ENCODE measurements at regions not wholly inside any gene's neighbourhood (a gene's known extent, or its start where the extent isn't known, plus 50 kb on each side); places are given as distances from the start of the nearest gene placed in this dataset.

DNA sequence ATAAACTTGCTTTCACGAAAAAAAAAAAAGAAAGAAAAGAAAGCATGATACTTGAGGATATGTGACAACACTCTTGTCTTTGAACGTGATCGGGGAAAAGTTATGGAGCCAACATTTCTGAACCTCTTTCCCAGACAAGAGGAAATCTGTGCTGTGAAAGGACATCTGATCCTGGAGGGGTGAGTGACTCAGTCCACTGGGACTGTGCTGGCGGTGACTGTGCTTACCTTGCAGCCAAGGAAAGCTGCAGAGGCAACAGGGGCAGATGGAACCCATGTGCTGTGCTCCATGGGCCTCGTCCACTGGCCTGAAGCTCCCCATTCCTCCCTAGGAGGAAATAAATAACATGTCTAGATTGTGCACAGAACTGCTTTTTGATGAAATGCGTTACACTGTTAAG lies 116.5 kb upstream of the RAB11FIP2 start (continued):
- TF ChIP-seq RARB (CRISPR knock-in tag; IDR thresholded peaks at IDR 0.05) = no peak

DNA sequence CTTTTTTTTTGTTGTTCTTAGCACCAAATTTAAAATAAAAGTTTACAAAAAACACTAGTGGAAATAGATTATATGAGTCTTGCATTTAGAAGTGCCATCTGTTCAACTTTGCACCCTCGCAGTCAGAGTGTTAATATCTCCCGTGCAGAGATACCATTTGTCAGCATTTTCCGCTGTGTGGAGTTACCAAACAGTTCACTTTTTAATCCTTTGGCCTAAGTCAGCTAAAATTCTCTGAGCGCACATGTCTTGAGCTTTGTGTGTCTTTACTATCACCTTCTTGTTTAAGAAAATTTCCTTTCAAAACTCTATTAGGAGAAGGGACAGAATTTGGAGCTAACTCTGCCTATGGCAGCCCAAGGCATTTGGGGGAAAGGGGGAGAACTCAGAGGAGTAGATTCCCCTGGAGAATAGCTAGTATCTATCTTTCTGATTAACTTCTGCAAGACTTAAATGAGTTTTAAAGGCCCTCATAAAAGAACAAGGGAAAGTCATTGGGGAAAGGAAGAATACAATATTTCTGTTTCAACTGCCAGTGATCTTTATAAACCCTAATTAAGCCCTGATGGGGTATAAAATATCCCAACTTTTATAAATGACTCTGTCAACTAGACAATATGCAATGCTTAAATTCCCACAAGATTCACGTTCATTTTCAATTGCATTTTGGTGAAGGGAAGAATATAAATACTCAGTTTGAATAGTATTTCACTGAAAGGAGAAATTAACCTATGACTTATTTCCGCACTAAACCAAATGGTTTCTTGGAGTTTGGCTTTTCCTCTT lies 114.9 kb upstream of the RAB11FIP2 start:
- H3K4me3 ChIP-seq = no peak overlapping the region
- H3K9me3 ChIP-seq = no peaks in the 10 kb centered on the region
- ATAC-seq = no peak
- no peak for TF ChIP-seq HOXB13 (CRISPR knock-in tag; IDR thresholded peaks at IDR 0.05; ENCODE audit: low read depth)
- TF ChIP-seq FOXS1 (CRISPR knock-in tag; IDR thresholded peaks at IDR 0.05) = no peak
- TF ChIP-seq CBX8 (IDR thresholded peaks at IDR 0.05) = no peak
- TF ChIP-seq HDAC2 (IDR thresholded peaks at IDR 0.05) = no peak
- TF ChIP-seq, protein P1, sequence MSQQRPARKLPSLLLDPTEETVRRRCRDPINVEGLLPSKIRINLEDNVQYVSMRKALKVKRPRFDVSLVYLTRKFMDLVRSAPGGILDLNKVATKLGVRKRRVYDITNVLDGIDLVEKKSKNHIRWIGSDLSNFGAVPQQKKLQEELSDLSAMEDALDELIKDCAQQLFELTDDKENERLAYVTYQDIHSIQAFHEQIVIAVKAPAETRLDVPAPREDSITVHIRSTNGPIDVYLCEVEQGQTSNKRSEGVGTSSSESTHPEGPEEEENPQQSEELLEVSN (IDR thresholded peaks at IDR 0.05; ENCODE audit: borderline replicate concordance, low read depth) = no peak
- TF ChIP-seq, protein P2, sequence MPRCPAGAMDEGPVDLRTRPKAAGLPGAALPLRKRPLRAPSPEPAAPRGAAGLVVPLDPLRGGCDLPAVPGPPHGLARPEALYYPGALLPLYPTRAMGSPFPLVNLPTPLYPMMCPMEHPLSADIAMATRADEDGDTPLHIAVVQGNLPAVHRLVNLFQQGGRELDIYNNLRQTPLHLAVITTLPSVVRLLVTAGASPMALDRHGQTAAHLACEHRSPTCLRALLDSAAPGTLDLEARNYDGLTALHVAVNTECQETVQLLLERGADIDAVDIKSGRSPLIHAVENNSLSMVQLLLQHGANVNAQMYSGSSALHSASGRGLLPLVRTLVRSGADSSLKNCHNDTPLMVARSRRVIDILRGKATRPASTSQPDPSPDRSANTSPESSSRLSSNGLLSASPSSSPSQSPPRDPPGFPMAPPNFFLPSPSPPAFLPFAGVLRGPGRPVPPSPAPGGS (IDR thresholded peaks at IDR 0.05) = no peak
- TF ChIP-seq ATOH8 (CRISPR knock-in tag; IDR thresholded peaks at IDR 0.05; ENCODE audit: low read depth) = no peak
- TF ChIP-seq RAD21 (conservative IDR thresholded peaks at IDR 0.05 in 1 of 2, IDR thresholded peaks at IDR 0.05 in 1 of 2) = no peak
- POLR2A ChIA-PET = no interaction called here
- CTCF ChIA-PET = interaction anchor here (1.5 kb wide), 1 partner anchor 625 kb away, joined by 4 read pairs; no protein-coding TSS in a partner anchor
- no peaks in the 10 kb centered on the region for H3K4me1 ChIP-seq
- no peak for FAIRE-seq
- H3K27ac ChIP-seq = no peak overlapping the region
- DNase-seq (ENCODE audit: low read depth in 1 of 2, low spot score in 1 of 2) = no peak
- 51% methylated on average over 6 of the region's 6 CpGs for WGBS (ENCODE audit: missing lambda C conversion rate)
- H3K4me2 ChIP-seq = no peak overlapping the region

DNA sequence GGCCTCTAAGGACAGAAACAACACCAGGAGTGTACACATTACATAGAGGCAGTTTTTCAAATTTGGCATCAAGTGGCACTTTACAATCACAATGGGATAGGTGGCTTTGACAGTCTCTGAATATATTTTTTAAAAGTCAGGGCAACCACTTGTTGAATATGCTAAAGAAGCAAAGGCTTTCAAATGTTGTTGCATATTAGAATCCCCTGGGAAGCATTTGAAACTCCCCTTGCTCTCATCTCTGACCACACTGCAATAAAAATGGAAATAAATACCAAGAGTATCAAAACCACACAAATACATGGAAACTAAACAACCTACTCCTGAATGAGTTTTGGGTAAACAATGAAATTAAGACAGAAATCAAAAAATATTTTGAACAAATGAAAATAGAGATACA lies 106.5 kb upstream of the RAB11FIP2 start:
- ChIA-PET CTCF (no interaction called here), POLR2A (no interaction called here)
- H3K27ac ChIP-seq = no peak overlapping the region
- no peak for TF ChIP-seq RFX5 (IDR thresholded peaks at IDR 0.05)
- no peak for TF ChIP-seq RCOR1 (IDR thresholded peaks at IDR 0.05; ENCODE audit: low read depth, low read length)
- TF ChIP-seq RAD21 (conservative IDR thresholded peaks at IDR 0.05 in 1 of 2, IDR thresholded peaks at IDR 0.05 in 1 of 2) = no peak
- TF ChIP-seq FOSB (CRISPR knock-in tag; IDR thresholded peaks at IDR 0.05) = no peak
- no peak for TF ChIP-seq PBX3 (IDR thresholded peaks at IDR 0.05)
- no peak for TF ChIP-seq CBX2 (IDR thresholded peaks at IDR 0.05; ENCODE audit: borderline replicate concordance, low read depth)
- TF ChIP-seq ZC3H11A (IDR thresholded peaks at IDR 0.05) = no peak
- TF ChIP-seq, protein P2 (IDR thresholded peaks at IDR 0.05) = no peak
- no peak for TF ChIP-seq TFCP2L1 (CRISPR knock-in tag; IDR thresholded peaks at IDR 0.05)
- TF ChIP-seq, protein P3, sequence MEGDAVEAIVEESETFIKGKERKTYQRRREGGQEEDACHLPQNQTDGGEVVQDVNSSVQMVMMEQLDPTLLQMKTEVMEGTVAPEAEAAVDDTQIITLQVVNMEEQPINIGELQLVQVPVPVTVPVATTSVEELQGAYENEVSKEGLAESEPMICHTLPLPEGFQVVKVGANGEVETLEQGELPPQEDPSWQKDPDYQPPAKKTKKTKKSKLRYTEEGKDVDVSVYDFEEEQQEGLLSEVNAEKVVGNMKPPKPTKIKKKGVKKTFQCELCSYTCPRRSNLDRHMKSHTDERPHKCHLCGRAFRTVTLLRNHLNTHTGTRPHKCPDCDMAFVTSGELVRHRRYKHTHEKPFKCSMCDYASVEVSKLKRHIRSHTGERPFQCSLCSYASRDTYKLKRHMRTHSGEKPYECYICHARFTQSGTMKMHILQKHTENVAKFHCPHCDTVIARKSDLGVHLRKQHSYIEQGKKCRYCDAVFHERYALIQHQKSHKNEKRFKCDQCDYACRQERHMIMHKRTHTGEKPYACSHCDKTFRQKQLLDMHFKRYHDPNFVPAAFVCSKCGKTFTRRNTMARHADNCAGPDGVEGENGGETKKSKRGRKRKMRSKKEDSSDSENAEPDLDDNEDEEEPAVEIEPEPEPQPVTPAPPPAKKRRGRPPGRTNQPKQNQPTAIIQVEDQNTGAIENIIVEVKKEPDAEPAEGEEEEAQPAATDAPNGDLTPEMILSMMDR (IDR thresholded peaks at IDR 0.05) = no peak
- TF ChIP-seq HOXB5 (CRISPR knock-in tag; IDR thresholded peaks at IDR 0.05) = no peak
- no peak for TF ChIP-seq RARB (CRISPR knock-in tag; IDR thresholded peaks at IDR 0.05)
- TF ChIP-seq JUNB (IDR thresholded peaks at IDR 0.05) = no peak
- no peak for TF ChIP-seq NR3C1 (IDR thresholded peaks at IDR 0.05)
- TF ChIP-seq, protein P1 (IDR thresholded peaks at IDR 0.05; ENCODE audit: borderline replicate concordance, low read depth) = no peak
- no peaks in the 10 kb centered on the region for H3K4me1 ChIP-seq
- FAIRE-seq (no peak), DNase-seq (ENCODE audit: low read depth in 1 of 2, low spot score in 1 of 2) (no peak), ATAC-seq (no peak)
- no peak overlapping the region for H3K4me2 ChIP-seq
- H3K4me3 ChIP-seq = no peak overlapping the region
- H3K9me3 ChIP-seq = no peaks in the 10 kb centered on the region
